ENCODE measurements at regions not wholly inside any gene's neighbourhood (a gene's known extent, or its start where the extent isn't known, plus 50 kb on each side); places are given as distances from the start of the nearest gene placed in this dataset.

DNA sequence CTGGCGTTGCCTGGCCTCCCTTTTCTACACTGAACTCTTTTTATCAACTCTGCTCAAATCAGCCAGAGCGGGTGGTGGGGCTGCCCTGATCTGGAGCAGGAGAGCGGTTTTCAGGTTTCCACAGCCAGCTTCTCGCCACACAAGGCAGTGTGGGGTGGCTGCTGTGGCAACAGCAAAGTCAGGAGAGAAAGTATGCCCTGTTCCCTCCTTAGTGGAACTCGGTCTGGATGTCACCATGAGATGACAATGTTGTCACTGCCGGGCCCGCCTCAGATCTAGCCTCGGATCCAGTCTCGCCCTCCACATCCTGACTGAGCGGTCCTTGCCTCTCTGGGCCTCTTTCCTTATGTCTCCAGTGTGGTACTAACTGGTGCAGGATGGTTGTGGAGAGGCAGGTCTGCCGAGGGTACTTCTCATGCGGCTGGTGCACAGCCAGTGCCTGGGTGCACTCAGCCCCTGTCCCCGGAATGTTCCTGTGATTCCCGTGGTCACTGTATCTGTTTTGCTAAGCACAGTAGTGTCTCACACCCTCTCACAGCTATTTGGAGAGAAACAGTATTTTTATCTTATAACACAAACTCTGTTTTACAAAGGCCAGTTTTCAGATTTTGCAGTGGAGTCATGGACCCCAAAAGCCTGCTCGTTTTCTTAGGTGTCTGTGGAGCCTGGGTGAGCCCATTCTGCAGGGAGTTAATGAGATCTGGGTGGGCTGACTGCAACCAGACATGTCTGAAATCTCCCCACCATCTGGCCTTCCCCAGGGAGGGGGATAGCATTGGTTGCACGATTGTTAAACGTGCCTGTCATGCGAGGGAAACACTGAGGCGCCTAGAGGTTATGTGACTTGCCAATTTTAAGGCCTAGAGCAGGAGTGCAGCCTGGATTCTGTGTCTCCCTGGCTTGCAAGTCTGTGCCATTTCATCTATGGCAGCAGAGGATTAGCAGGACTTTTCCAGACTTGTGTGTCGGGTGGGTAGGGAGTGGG, 261.1 kb upstream of the AGAP1 start:
- DNase-seq (ENCODE audit: low read depth), result no peak
- in situ Hi-C loops (cut with HindIII; ENCODE audit: low pct_unique_long_range_greater_than_20kb, low sequenced_read_pairs), result no loop called here

DNA sequence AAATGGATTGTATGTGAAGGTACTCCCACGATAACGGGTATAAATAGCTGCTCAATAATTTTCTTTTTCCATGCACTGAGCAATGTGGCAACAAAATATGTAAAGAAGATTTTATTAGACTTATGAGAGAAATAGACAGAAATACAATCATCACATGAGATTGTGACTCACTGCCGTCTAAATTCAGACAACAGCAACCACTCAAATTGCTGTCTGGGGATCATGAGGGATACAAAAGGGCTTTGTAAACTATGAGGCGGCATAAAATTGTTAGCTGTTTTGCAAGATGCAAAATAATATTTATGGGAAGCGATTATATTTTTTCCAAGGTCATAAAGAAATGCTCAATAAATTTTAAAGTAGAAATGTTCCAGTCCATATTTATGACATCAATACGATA, 259.1 kb upstream of the AGAP1 start:
- DNase-seq (ENCODE audit: low read depth), result no peak
- in situ Hi-C loops (cut with HindIII; ENCODE audit: low pct_unique_long_range_greater_than_20kb, low sequenced_read_pairs), result no loop called here

DNA sequence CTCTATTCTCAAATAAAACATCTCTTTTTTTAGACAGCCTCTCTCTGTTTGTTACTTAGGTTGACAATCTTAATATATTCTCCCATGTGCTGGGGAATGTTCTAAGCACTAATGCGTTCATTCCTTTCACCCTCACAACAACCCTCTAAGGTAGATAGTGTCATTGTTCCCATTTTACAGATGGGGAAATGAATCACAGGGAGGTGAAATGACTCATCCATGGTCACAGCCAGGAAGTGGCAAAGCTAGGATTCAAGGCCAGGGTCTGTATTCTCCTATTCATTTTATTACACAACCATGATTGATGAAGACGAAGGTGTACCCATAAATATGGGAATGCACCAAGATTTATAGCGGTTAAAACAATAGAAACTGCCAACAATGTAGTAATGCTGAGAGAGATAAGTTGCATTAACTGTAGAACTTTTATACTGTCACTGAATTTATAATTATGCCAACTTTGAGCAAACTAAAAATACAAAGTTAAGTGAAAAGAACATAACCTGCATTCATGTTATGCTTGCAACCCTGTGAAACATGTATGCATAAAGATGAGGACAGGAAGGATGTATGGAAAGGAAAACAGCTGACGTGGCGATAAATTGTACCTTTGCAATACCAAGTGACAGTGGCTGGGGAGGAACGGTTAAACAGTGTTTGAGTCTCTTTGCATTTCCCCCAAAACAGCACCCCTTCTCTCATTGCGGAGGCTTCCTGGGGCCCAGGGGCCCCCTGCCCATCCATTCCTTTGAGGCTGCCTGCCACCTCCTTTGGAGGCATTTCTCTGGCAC, 257.7 kb upstream of the AGAP1 start:
- no peak for DNase-seq (ENCODE audit: low read depth)
- in situ Hi-C loops (cut with HindIII; ENCODE audit: low pct_unique_long_range_greater_than_20kb, low sequenced_read_pairs), result no loop called here

DNA sequence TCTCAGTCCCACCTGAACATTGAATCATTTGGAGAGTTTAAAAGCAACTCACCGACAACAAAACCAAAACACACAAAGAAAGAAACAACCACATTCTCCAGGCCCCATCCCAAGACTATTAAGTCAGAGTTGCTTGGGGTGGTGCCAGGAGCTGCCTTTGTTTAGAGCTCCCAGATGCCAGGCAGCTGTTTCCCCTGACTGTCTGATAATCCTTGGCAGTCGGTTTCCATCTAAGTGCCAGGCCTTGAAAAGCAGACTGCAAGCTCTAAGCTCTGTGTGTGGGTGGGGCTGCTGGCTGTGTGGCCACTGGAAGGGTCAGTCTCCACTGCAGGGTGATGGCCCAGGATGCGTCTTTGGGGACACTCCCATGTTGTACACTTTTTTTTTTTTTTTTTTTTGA, 255.3 kb upstream of the AGAP1 start:
- in situ Hi-C loops (cut with HindIII; ENCODE audit: low pct_unique_long_range_greater_than_20kb, low sequenced_read_pairs), result no loop called here
- DNase-seq (ENCODE audit: low read depth), result no peak

DNA sequence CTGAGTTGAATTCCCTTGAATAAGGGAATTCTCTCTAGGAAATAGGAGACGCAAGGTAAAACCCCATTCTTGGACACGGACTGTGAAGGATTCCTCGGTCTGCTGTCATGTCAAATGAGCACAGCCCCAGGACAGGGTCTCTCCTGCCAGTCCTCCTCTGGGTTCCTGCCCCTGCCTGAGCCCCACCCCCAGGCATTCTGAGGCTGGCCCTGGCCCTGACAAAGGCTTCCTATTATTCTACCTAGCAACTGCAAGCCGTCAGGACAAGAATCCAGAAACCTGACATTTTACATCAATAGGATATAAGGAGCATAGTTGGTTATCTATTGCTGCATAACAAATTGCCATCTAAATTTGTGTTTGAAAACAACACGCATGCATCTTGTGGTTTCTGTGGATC, 253.3 kb upstream of the AGAP1 start:
- DNase-seq (ENCODE audit: low read depth), result no peak
- in situ Hi-C loops (cut with HindIII; ENCODE audit: low pct_unique_long_range_greater_than_20kb, low sequenced_read_pairs), result no loop called here

DNA sequence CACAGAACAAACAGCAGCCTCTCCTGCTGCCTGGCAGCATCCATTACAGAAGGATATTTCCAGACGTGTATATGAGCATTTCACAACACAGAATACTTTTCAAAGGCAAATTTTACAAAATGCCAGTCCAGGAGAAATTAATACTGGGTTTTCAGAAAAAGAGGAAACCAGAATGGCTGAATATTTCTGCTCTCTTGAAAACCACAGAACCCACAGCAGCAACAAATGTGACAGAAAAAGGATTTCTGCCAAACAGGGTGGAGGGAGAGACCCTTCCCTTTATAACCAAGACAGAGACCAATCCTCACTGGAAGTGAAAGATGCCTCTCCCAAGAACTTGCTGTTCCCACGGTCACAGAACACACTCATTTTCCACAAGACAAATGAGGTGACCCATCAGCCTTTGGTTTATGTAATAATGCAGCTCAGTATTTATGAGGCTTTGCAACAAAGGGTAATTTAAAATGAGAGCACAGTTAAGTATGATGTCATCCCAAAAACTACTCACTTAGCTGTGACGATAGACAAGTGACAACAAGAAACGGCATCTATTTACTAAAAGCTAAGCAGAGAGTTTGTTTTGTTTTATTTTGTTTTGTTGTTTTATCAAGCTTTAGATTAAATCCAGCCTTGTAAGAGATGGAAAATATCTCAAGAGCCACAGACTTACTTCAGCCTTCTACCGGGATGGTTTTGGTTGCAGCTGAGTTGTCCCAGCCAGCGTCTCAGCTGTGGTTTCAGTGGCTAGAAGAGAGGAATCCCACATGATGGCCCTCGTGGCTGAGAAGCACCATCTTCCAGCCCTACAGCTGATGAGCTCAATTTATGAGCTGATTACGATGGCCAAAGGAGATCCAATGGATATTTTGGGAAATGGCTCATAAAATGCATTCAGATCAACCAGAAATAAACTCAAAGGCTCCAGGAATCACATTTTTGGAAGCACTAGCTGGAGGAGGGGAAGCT, 249.3 kb upstream of the AGAP1 start:
- in situ Hi-C loops (cut with HindIII; ENCODE audit: low pct_unique_long_range_greater_than_20kb, low sequenced_read_pairs), result no loop called here
- no peak for DNase-seq (ENCODE audit: low read depth)

DNA sequence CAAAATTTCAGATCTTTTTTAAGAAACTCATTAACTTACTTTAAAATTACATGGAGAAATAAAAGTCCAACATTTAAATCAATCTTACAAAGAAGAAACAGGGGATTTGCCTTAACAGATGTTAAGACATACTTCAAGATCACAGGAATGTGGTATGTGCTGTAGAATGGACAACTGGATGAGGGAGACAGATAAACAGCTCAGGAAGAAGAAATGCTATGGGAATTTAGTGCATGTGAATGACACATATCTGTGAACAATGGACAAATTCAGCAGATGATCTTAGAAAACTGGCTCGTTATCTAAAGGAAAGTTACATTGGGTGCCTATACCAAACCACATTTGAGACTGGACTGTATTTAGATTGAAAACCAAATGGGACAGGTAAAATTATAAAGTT, 246.8 kb upstream of the AGAP1 start:
- in situ Hi-C loops (cut with HindIII; ENCODE audit: low pct_unique_long_range_greater_than_20kb, low sequenced_read_pairs), result no loop called here
- no peak for DNase-seq (ENCODE audit: low read depth)

DNA sequence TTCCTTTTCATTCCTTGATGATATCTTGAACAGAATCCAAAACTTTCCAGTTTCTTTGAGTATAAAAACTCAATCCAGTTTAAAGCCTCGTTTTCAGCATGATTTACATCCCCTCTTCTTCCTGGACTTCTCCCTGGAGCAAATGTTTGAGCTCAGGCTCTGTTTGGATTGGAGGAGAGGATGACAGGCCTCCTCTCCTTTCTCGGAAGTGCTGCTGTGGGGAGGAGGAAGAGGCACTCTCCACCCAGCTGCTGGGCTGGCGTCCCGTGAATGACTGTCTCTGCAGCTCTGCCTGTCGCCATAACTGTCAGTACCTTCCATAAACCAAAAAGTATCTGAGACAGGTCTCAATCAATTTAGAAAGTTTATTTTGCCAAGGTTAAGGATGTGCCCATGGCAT, 238.2 kb upstream of the AGAP1 start:
- in situ Hi-C loops (cut with HindIII; ENCODE audit: low pct_unique_long_range_greater_than_20kb, low sequenced_read_pairs), result no loop called here
- no peak for DNase-seq (ENCODE audit: low read depth)

DNA sequence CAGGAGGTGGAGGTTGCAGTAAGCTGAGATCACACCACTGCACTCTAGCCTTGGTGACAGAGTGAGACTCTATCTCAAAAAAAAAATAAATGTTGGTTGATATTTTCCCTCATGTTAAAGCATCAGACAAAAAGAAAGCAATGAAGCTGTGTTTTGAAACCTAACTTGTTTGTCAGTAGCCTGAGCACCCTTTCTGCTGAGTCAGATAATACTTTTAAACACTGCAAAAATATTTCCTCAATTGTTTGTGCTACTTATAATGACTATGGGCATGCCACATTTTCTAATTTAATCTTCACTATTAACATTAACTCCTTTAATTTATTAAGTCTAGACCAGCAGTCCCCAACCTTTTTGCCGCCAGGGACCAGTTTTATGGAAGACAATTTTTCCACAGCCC, 236.3 kb upstream of the AGAP1 start:
- in situ Hi-C loops (cut with HindIII; ENCODE audit: low pct_unique_long_range_greater_than_20kb, low sequenced_read_pairs), result no loop called here
- no peak for DNase-seq (ENCODE audit: low read depth)

DNA sequence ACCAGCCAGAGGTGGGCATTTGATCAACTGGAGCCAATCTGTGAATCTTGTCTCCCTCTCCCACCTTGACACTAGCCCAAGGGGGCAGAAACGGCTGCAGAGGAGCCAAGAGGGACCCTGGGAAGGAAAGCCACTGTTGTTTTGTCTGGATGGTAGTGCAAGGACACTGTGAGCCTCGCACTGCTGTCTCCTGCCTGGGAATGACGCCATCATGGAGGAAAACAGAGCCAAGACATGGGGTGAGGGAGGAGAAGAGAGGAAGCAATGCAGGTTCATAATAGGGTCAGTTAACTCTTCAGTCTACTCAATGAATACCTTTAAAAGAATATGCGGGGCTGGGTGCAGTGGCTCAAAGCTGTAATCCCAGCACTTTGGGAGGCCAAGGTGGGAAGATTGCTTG, 231.1 kb upstream of the AGAP1 start:
- no peak for DNase-seq (ENCODE audit: low read depth)
- in situ Hi-C loops (cut with HindIII; ENCODE audit: low pct_unique_long_range_greater_than_20kb, low sequenced_read_pairs), result no loop called here

DNA sequence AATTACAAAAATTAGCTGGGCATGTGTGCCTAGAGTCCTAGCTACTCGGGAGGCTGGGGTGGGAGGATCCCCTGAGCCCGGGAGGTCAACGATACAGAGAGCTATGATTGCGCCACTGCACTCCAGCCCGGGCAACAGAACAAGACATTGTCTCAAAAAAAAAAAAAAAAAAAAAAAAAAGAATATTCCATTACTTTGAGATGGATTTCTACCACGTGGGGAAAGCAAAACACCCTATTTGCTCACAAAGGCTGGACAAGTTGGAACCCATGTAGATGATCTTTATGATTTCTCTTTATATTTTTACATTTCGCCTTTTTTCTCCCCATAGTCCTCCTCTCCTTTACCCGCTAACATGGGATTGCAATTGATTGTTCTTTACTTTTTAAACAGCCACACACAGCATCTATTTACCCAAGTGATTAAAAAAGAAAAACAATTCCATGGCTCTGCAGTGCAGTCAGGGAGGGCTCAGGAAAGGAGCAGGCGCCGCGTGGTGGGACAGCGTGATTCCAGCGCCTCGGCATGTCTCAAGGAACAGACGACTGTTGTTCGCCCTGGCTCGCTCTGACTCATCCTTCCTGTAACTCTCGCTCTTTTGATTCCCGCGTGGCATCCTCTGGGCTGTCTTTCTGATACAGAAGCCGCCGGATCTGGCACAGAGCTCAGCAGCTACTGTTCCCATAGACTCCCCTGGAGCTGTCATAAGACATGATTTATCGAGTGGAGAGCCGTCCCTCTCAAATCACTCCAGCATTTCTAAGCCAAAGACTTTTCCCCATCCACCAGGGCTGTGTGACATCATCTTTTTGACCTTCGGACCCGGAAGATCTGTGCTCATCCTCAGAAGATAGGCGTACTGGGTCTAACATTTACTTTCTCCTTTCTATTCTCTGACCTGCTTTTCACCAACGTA, 230.4 kb upstream of the AGAP1 start:
- peak; percentile 80 for DNase-seq (ENCODE audit: low read depth)

DNA sequence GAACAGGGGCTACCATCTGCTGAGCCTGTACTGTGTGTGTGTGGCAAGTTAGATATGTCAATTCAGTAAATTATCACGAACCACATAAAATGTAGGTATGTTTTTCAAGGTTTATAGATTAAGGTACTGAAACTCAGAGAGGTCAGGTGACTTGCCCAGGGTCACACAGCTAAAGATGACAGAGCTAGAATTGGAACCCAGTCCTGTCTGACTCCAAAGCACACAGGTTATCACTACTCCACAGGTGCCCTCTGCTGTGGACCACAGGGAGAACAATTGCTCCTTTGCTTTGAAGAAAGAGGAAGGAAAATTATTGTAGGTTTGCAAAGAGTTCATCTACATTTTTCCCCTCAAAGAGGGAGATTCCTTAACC, 229.7 kb upstream of the AGAP1 start:
- no peak for DNase-seq (ENCODE audit: low read depth)

More for the DNA sequence above, 230.4 kb upstream of the AGAP1 start:
- in situ Hi-C loops (cut with HindIII; ENCODE audit: low pct_unique_long_range_greater_than_20kb, low sequenced_read_pairs), result no loop called here

DNA sequence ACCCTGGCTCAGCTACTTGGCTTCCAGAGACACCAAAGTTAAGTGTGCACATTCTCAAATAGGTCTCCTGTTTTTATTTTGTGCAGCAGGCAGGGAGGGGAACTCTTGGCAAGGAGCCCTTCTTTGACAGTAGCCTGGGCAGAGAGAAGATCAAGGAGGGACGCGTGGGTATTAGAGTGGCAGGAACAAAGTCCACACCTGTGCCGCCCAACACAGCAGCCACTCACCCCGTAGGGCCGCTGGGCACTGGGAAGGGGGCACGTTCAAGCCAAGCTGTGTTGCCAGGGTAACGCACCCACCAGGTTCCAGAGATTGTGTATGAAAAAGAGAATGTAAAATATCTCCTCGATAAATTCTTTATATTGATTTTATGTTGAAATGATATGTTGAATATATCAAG, 229.3 kb upstream of the AGAP1 start:
- no peak for DNase-seq (ENCODE audit: low read depth)
- in situ Hi-C loops (cut with HindIII; ENCODE audit: low pct_unique_long_range_greater_than_20kb, low sequenced_read_pairs), result no loop called here

More for the DNA sequence above, 229.7 kb upstream of the AGAP1 start:
- in situ Hi-C loops (cut with HindIII; ENCODE audit: low pct_unique_long_range_greater_than_20kb, low sequenced_read_pairs), result no loop called here

DNA sequence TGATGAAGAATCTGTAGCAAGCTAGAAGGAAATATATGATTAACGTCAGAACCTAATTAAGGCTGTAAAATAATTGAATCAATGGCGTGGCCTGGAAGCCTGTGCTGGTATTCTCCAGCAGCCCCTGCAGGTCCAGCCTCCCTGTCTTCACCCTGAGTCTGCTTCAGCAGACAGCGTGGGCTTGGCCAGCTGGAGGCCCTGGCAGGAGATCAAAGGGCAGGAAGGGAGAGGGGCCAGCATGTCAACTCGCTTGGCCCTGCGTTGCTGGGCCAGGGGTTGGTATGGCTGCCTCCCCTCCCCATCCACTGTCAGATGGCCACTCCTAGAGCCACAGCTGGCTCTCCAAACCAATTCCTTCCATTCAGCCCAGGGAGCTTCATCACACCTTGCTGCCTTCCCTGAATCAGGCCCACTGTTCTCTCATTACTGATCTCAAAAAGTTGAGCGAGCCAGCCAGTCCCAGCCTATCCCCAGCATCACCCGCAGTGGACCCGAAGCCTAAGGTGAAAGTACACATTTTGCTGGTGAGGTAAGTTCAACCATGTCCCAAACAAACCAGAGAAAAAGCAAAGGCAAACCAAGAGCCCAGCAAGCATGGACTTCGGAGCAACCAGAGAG, 228.4 kb upstream of the AGAP1 start:
- in situ Hi-C loops (cut with HindIII; ENCODE audit: low pct_unique_long_range_greater_than_20kb, low sequenced_read_pairs), result no loop called here
- no peak for DNase-seq (ENCODE audit: low read depth)

DNA sequence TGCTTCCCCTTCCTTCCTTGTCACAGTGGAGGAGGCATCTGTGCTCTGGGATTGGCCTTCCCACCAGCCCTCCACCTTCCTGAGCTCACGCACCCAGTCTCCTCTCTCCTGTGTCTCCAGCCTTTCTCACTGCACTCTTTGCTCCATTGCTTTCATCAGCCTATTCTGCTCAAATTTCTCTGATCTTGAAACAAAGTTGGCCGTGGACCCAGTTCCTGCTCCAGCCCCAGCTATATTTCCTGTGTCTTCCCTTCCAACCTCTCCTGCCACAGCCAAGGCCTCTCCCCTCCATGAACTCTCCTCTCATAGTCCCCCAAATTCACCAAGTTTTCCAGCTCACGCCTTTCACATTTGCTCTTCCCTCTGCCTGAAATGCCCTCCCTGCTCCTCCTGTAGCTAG, 226.6 kb upstream of the AGAP1 start:
- in situ Hi-C loops (cut with HindIII; ENCODE audit: low pct_unique_long_range_greater_than_20kb, low sequenced_read_pairs), result no loop called here
- no peak for DNase-seq (ENCODE audit: low read depth)

DNA sequence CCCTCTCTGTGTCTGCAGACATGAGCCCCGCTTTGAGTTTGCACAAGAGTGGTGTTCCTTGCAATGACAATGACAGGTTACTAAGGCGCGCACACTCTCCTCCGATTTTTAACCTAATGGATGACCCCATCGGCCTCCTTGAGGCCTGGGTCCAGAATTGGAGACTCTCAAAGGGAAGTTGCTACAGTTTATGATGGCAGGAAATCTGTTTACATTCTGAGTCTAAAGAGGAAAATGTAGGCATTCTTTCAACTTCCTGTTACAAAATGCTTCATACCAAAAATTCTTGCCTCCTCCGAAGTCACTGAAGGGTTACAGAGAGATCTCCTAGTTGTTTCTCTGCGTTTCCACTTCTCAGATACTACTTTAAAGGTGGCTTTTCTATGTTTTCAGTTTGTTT, 225.3 kb upstream of the AGAP1 start:
- no peak for DNase-seq (ENCODE audit: low read depth)
- in situ Hi-C loops (cut with HindIII; ENCODE audit: low pct_unique_long_range_greater_than_20kb, low sequenced_read_pairs), result no loop called here

DNA sequence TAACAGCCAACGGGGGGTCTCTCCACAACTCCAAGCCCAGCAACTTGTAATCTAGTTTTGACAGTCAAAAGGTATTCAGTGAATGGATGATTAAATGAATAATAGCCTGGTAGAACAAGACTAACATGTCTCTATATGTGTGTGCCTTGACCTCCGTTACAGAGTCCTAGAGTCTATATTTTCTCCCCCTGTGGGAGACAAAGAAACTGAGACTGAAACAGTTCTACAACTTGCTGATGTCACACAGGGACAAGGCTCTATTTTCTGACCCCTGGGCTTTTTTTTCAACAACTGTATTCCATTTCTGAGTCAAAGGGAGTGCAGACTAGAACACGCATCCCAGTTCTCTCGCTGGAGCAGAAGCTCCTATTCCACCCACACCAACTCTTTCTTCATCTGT, 223.6 kb upstream of the AGAP1 start:
- in situ Hi-C loops (cut with HindIII; ENCODE audit: low pct_unique_long_range_greater_than_20kb, low sequenced_read_pairs), result no loop called here
- no peak for DNase-seq (ENCODE audit: low read depth)

Measured in Caki2 (cell line).